Testis (tissue), 2 donors: ENCODE measurements at regions not wholly inside any gene's neighbourhood (a gene's known extent, or its start where the extent isn't known, plus 50 kb on each side); places are given as distances from the start of the nearest gene placed in this dataset.

Experiments
- DNase-seq: peaks from one replicate; pipeline ENCODE4 v3.0.0-alpha.2; 2019
- H3K27ac ChIP-seq, 2 donors: fragments of 200-600 bp; sonication (generic); one replicate each; pipeline ENCODE4 v1.5.1; 2019
- H3K27me3 ChIP-seq: fragments of 200-600 bp; sonication (generic); one replicate; pipeline ENCODE4 v1.5.1; 2019
- H3K36me3 ChIP-seq: fragments of 200-600 bp; sonication (generic); one replicate; pipeline ENCODE4 v1.5.1; 2017; ENCODE audit warnings: low read depth; ENCODE audit errors: missing control alignments
- H3K4me1 ChIP-seq: fragments of 200-600 bp; sonication (generic); one replicate; pipeline ENCODE4 v1.5.1; 2019
- H3K4me3 ChIP-seq, 2 donors: fragments of 200-600 bp; sonication (generic); one replicate each; pipeline ENCODE4 v1.5.1; 2017 to 2019
- H3K9me3 ChIP-seq: fragments of 200-600 bp; sonication (generic); one replicate; pipeline ENCODE4 v1.5.1; 2017
- POLR2A ChIP-seq: fragments of 450-650 bp; IDR thresholded peaks from one replicate; pipeline ENCODE4 v1.6.1; 2017; ENCODE audit warnings: antibody characterized with exemption, mild to moderate bottlenecking, moderate library complexity
- WGBS, 2 donors: methylation state at CpG; one replicate each; pipeline ENCODE4 v1.1.5; 2018; 5-methylcytosine and 5-hydroxymethylcytosine counted together
- intact Hi-C: fragments of 100-400 bp; cut with DNase I; formaldehyde crosslinking; loops from one replicate; pipeline ENCODE4 v1.15.1; 2023; ENCODE audit warnings: low total_unique reads
- small RNA-seq, 2 donors: library from RNA; depleted of rRNA; stranded (forward); fragments of <200 nt; gene quantifications; one replicate each; pipeline ENCODE3, GENCODE V24; 2016
- TF ChIP-seq, protein P1 (sequence below), 3 experiments: fragments of 450-650 bp in 2 of 3; fragments of 200-600 bp in 1 of 3; sonication (generic) in 1 of 3; IDR thresholded peaks; one replicate each; pipeline ENCODE4 v1.5.1; 2016 to 2019; ENCODE audit warnings: antibody characterized with exemption in 3 of 3, mild to moderate bottlenecking in 2 of 3, moderate library complexity in 1 of 3

DNA sequence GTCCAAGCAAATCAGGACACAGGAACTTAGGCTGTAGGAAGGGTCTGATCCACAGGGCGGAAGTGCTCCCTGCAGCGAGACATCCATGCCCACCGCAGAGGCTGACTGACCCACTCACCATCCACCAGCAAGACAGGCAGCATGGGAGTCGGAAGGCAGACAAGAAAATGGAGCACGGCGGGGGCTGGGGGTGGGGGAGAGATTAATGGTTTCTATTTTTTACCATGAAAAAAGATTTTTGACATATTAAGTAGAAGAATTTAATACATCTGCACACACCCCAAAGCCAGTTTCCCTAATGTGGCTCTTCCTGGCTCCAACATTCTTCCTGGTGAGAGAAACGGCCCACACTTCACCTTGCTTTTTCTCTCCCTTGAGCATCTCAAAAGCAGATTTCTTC lies 55.1 kb upstream of the ST8SIA3 start:
- H3K27me3 ChIP-seq = no peaks in the 10 kb centered on the region
- H3K36me3 ChIP-seq = no peaks in the 10 kb centered on the region
- intact Hi-C loops = no loop called here
- H3K27ac ChIP-seq = no peak overlapping the region
- H3K4me1 ChIP-seq = peaks cover 3% of the 10 kb centered on the region
- TF ChIP-seq, protein P1, sequence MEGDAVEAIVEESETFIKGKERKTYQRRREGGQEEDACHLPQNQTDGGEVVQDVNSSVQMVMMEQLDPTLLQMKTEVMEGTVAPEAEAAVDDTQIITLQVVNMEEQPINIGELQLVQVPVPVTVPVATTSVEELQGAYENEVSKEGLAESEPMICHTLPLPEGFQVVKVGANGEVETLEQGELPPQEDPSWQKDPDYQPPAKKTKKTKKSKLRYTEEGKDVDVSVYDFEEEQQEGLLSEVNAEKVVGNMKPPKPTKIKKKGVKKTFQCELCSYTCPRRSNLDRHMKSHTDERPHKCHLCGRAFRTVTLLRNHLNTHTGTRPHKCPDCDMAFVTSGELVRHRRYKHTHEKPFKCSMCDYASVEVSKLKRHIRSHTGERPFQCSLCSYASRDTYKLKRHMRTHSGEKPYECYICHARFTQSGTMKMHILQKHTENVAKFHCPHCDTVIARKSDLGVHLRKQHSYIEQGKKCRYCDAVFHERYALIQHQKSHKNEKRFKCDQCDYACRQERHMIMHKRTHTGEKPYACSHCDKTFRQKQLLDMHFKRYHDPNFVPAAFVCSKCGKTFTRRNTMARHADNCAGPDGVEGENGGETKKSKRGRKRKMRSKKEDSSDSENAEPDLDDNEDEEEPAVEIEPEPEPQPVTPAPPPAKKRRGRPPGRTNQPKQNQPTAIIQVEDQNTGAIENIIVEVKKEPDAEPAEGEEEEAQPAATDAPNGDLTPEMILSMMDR (IDR thresholded peaks at IDR 0.05) = no peak
- no peak for TF ChIP-seq POLR2A
- H3K4me3 ChIP-seq = no peak overlapping the region
- no peaks in the 10 kb centered on the region for H3K9me3 ChIP-seq
- WGBS, 2 donors = 93% methylated on average over 7 of the region's 7 CpGs
- DNase-seq = no peak

DNA sequence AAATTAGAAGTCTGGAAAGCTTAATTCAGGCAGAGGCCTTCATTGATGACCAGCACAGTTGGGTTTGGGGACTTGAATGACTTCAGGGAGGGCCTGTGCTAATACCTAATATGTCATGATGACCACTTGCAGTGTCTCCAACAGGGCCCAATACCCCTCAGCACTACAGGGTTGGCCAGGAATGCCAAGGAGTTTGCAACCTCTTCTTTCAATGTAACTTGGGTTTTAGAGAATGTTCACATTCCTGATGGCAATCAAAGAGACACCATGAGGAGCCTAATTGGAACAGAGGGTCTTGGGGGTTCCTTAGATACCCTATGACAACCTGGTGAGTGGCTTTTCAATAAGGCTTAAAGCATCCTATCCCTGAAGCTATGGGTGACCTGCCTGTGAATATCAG lies 52.4 kb upstream of the ST8SIA3 start:
- no peak for DNase-seq
- H3K4me1 ChIP-seq = peaks cover 3% of the 10 kb centered on the region
- no peak for TF ChIP-seq POLR2A
- TF ChIP-seq, protein P1 (IDR thresholded peaks at IDR 0.05) = no peak
- no peak overlapping the region for H3K4me3 ChIP-seq
- no peaks in the 10 kb centered on the region for H3K27me3 ChIP-seq
- no peak overlapping the region for H3K27ac ChIP-seq
- intact Hi-C loops = no loop called here
- no peaks in the 10 kb centered on the region for H3K9me3 ChIP-seq
- no peaks in the 10 kb centered on the region for H3K36me3 ChIP-seq

DNA sequence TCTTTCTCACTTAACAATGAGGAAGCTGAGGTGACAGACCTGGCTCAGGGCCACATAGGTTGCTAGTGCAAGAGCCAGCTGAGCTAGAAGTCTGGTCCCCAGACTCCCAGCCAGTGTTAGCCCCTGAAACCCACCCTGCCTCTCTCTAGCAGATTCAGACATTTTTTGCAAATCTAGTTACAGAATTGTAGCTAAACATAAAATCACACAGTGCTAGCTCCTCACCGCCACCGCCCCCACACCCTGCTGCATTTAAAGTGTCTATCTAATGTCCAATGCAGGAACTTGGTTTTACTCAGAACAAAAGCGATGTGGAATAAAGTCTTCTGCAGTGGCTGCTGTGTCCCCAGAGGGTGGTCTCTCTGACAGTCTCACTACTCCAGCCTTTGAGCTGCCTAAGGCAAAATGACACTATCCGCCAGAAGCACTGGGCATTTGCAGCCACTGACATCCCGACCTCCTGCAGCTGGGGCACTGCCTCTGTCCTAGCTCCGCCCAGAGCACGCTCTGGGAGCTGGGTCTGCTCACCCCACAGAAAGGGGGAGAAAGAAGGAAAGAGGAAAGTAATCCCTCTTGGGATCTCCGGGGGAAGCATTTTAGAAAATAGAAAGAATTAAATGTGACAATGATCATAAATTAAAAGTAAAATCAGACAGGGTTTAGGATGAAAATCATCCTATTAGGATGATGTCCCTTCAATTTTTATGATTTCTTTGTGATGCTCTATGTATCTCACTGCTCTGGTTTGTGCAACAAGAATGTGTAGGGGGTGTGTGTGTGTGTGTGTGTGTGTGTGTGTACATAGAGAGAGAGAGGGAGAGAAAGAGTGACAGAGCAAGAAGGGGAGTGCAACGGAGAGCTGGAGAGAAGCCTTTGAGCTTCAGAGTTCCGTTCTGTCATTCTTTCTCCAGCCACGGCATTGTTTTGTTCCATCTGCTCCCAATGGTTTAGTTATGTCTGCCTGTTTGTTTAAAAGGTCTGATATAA lies 50.5 kb upstream of the ST8SIA3 start:
- Histone ChIP-seq H3K27me3 (no peaks in the 10 kb centered on the region), H3K36me3 (no peaks in the 10 kb centered on the region), H3K4me3 (no peak overlapping the region), H3K9me3 (no peaks in the 10 kb centered on the region), H3K4me1 (peaks cover 3% of the 10 kb centered on the region), H3K27ac (no peak overlapping the region)
- TF ChIP-seq POLR2A = no peak
- TF ChIP-seq, protein P1 (IDR thresholded peaks at IDR 0.05) = no peak
- intact Hi-C loops = no loop called here
- 42 to 45% methylated on average over 11 of the region's 11 CpGs for WGBS, 2 donors
- no peak for DNase-seq

Small RNAs in the stretch of these regions (small RNA-seq; reads per million reads assigned to genes)
- 0 reads per million in 2 donors for gene RNU6-737P
